Inflammatory macrophage treated with lipopolysaccharide for 4 hours (primary cell): ENCODE measurements at regions not wholly inside any gene's neighbourhood (a gene's known extent, or its start where the extent isn't known, plus 50 kb on each side); places are given as distances from the start of the nearest gene placed in this dataset.
"Not testable (repeated sequence)": the region's sequence is repeated elsewhere in the genome, so short reads cannot be mapped to it uniquely, and the experiment has no call there.

Experiments
- DNase-seq: peaks from one replicate; pipeline ENCODE4 v3.0.0-alpha.2; 2020

DNA sequence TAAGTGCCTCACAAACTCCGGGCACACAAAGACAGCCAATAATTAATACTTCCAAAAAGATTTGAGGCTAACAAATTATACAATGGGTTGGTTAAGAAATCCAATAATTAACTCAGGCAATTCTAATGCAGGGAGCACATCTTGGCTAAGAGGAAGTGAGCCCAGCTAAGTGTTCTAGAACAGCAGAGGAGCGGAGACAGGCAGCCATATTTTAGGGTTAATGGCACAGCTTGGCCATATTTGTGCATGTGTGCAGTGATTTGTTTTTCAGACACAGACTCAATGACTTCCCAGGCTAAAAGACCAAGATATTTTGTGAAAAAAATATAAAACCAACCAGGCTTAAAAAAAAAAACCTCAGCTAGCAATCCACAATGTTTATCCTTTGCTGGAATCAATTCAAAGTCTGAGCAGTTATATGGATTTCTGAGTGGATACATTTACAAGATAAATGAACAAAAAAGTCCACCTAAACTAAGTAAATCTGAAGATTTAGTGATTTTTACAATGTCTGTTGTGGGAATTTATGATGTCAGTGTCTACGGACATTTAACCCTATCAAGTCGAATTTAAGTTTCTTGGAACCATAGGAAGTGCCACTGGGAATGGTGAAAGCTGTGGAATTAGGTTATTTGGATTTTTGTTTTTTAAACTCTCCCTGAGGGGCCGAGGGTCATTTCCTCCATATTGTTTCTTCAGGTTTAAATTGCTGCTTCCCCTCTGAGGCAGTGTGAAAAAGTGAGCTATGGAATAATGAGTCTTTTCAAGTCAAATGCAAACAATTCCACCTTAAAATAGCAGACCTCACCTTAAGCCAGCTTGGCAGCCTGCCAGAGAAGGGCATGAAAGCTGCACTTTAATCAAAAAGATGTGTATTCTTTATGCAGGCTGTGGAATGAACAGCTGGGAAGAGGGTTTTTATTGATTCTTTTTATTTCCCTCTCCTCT, 413.7 kb upstream of the TBL1XR1 start:
- DNase-seq = no peak

DNA sequence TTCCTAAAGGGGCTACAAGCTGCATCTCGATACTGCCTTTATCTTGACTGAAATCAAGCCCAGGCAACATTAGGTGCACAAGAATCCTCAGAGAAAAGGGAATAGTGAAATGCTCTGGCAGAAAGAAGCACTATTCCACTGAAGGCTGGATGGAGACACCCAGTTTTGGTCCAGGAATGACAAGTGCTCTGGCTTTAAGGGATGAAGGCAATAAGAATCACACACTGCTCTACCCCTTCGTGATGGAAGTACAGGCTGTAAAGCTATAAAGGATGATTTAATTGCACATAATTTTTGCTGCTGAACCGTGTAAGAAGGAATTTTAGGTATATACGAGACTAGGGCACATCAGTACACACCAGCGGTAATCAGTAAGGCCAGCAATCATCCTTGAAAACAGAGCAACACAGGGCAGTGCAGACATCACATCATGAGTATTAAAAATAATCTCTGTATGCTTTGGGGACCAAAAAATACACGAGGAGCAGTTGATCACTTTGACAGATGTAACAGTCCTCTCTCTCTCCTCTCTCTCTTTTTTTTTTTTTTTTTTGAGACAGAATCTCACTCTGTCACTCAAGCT, 414.6 kb upstream of the TBL1XR1 start:
- no peak for DNase-seq

DNA sequence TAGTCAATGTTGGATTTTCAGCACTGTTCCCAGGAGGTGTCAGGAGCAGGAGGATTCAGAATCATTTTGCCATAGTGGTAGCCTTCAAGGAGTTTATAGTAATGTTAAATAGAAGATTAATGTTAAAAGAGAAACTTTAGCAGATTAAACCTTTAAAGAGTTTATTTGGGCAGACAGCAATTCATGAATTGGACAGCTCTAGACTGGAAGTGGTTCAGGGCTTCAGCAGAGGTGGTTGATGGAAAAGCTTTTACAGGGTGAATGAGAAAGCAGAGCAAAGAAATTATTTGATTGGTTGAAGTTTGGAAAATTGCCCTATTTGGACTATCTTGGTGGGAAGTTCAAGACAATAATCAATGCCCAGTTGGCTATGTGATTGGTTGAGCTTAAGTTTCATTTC, 416.6 kb upstream of the TBL1XR1 start:
- no peak for DNase-seq

DNA sequence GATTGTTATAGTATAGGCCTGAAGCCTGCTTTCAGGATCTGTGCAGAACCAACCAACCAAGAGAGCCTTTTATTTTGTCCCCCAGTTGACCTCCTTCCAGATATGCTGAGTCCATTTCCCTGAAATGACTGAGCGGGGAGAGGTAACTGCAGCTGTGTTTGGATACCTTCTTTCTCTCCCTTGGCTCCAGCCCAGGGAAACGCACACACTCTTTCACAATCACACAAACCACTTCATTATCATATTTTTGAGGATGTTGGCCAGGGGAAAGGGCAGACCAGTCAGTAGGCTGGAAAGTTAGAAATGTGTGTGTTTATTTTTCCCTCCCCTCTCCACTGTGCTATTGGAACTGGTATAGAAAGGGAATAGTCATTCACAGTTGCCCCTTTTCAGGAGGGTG, 417.7 kb upstream of the TBL1XR1 start:
- DNase-seq = peak; percentile 78

DNA sequence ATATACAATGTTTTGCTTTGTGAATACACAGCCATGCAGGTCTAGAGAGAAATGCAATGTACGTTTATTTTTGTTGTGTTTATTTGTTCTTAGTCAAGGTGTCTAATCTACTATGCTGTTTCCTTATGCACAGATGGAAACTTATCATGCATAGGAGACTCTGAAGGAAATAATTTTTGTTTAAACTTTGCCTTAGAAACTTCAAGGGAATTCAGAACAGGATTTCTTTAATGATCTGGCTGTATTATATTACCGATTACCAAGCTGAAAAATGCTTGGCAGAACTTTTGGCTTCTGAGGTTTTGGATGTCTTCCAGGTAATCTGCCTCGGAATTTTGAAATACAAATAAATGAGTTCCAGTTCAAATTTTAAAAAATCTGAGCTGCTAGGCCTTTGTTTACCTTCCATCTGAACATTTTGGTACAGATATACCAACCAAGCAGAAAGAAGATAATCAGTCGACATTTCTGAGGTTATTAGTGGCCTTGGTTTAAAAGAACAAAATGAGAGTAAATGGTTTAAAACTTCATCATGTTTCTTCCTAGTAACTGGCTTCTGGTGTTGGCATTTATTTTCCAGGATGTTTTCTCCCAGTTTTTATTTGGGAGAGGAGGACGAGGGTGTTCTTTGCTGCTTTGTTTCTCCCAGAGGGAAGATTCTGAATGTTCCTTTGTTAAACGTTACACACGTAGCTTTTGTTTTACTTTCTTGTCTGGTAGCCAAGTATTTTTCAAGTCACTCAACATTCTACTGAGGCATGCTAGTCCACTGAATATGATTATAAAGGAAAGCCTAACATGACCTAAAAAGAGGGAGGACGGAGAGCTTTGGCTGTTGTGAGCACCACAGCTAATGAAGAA, 421.8 kb upstream of the TBL1XR1 start:
- no peak for DNase-seq

DNA sequence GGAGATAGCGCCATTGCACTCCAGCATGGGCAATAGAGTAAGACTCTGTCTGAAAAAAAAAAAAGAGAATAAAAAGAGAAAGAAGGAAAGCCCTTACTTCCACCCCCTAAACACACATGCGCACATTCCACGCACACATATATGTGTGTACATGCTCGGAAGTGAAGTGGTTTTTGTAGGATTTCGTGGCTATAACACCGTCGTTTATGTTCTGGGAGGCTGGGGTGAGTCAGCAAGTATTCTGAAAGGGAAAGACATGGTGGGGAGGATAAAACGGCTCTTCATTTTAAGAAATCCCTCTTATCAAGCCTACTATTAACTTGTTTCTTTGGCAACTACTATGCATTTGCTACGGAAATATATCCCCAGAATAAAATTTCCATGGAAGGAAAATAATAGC, 422.8 kb upstream of the TBL1XR1 start:
- DNase-seq = no peak

DNA sequence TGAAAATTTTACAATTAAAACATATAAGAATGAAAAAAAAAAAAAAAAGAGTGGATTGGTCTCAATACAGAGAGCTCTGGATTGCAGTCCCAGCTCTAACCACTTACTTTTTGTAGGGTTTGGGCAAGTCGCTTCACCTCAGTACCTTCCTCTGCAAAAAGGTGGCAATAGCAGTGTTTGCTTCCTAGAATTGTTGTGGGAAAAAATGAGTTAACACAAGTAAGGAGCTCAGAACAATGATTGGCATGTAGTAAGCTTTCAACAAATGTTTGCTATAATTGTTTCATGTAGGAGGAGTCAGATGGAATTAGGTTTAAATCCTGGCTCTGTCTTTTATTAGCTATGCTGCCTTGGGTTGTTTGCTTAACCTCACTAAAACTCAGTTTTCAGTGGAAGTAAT, 425.2 kb upstream of the TBL1XR1 start:
- DNase-seq = no peak

DNA sequence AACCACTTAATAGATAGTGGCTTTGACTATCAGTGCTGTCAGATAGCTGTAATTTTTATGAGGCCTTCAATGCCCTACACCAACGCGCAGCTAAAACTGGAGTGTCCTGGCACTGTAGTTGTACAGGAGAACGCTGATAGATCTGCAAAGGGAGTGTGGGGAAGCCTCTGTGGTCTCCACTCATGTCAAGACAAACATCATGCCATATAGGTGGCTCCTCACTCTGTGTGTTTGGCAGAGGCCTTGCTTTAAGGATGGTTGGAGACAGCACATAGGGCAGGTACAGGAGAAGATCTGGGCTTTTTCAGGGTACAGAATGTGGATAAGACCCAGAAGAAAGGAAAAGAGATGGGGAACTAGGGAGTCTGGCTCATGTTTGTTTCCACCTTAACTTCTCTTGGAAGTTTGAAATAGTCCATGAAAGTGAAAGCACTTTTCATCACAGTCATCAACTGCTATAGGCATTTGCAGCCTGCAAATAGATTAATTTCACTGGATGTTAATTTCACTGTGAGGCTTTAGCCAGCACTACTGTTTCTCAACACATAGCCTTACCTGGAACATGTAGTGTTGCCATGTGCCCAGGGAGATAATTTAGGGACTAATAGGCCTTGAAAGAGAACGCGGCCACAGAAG, 425.8 kb upstream of the TBL1XR1 start:
- no peak for DNase-seq

DNA sequence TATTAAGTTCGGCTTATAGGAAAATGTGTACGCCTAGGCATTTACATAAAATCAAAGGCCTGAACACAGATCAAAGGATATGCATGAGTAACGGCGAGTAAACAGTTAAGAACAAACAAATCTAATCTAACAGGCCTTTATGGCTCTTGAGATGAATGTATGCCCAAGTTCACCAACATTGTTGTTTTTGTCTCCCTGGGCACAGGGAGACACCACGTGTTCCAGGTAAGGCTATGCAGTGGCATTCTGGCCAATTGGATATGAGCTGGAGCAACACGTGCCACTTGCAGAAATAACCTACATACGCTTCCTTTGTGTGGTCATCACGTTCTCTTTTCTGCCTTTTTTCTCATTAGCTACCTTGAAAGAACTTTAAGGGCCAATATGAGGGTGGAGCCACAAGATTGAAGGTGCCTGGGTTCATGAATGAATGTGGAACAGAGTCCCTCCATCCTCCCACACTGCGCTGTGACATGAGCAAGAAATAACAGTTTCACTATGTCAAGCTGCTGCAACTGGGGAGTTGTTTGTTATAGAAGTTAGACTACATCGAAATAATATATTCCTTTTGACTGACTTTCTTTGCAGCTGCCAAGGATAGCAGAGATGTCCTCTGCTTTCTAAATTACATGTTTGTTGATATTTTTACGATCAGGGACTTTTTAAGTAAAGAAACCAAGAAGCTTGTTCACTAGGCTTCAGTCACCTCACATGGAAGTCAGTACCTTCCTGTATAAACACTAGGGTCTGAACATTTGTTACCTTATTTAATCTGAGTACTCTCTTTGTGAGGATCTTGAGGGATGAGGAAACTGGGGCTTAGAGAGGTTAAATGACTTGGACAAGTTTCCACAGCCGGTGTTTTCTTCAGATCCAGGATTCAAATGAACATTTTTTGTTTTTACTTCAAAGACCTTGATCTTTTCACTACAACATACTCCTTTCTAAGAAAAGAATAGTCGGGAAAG, 427.5 kb upstream of the TBL1XR1 start:
- DNase-seq = no peak

DNA sequence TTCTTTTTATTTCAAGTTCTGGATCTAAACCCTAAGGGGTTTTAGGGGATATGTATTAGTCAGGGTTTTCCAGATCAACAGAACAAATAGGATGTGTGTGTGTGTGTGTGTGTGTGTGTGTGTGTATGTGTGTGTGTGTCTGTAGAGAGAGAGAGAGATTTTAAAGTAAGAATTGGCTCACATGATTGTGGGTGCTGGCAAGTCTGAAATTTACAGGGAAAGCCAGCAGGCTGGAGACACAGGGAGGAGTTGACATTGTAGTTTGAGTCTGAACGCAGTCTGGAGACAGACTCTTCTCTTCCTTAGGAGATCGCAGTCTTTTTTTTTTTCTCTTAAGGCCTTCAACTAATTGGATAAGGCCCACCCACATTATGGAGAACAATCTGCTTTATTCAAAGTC, 428.8 kb upstream of the TBL1XR1 start:
- DNase-seq = no peak

DNA sequence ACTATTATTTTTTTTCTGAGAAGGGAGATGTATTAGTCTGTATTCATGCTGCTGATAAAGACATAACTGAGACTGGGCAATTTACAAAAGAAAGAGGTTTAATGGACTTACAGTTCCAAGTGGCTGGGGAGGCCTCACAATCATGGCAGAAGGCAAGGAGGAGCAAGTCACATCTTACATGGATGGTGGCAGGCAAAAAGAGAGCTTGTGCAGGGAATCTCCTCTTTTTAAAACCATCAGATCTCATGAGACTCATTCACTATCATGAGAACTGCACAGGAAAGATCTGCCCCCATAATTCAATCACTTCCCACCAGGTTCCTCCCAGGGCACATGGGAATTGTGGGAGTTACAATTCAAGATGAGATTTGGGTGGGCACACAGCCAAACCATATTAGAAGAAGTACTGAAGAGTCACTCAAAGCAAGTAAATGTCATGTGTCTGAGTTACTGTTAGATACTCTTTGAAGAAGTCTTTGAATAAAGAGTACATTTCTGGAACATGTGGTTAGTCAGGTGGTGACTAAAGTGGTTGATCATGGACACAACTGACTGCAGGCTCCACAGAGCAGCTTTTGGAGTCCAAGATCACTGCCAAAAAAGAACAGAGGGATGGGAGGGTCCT, 430.9 kb upstream of the TBL1XR1 start:
- DNase-seq = not testable (repeated sequence)

DNA sequence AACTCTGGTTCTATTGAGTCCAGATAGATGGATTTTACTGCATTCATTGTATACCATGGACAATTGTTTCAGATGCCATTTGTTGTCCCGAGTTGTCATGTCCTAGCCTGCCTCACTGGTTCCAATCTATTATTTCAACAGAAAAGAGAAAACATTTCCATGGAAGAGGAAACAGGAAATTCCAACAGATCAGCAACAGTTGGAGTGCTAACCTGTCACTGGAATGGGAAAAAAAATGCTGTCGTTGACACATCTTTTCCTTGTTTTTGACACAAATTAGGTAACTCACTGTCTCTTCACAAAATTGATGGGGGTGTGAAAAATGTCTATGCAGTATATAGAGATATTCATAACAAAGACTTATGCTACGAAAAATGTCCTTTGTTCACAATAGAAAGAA, 432.0 kb upstream of the TBL1XR1 start:
- no peak for DNase-seq

DNA sequence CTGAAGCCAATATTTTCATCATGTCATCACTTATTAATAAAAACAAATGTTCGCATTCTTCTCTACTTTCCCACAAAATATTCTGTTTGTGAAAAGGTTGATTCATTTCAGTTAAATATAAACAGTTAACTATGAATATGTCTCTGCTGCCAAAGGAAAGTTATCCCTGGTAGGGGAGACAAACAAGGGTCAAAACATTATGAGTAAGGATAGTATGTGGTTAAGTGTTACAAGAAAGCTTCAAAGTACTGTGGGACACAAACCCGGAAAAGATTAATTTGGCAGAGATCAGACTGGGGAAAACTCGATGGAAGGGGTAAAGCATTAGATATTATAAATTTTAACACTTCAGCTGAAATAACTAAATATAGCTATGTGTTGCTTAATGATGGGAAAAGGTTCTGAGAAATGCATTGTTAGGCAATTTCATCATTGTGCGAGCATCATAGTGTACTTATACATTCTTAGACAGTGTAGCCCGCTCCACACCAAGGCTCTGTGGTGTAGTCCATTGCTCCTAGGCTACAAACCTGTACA, 436.5 kb upstream of the TBL1XR1 start:
- peak; percentile 16 for DNase-seq

DNA sequence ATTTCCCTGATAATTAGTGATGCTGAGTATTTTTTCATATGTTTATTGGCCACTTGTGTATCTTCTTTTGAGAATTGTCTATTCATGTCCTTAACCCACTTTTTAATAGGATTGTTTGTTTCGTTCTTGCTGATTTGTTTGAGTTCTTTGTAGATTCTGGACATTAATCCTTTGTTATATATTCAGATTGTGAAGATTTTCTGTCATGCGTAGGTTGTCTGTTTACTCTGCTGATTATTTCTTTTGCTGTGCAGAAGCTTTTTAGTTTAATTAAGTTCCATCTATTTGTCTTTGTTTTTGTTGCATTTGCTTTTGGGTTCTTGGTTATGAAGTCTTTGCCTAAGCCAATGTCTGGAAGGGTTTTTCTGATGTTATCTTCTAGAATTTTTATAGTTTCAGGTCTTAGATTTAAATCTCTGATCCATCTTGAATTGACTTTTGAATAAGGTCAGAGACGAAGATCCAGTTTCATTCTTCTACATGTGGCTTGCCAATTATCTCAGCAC, 438.4 kb upstream of the TBL1XR1 start:
- not testable (repeated sequence) for DNase-seq

DNA sequence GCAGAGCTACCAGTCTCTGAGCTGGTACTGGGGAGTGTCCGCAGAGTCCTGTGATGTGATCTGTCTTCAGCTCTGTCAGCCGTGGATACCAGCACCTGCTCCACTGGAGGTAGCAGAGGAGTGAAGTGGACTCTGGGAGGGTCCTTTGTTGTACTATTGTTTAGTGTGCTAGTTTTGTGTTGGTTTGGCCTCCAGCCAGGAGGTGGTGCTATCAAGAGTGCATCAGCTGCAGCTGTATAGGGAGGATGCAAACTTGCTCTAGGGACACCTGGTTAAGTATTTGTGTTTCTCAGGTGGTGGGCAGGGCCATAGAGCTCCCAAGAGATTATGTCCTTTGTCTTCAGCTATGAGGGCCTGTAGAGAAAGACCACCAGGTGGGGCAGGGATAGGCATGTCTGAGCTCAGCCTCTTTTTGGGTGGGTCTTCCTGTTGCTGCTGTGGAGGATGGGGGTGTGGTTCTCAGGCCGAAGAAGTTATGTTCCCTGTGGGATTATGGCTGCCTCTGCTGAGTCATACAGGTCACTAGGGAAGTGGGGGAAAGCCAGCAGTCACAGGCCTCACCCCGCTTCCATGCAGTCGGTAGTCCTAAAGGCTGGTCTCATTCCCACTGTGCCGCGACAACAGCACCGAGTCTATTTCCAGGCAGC, 443.2 kb upstream of the TBL1XR1 start:
- no peak for DNase-seq

DNA sequence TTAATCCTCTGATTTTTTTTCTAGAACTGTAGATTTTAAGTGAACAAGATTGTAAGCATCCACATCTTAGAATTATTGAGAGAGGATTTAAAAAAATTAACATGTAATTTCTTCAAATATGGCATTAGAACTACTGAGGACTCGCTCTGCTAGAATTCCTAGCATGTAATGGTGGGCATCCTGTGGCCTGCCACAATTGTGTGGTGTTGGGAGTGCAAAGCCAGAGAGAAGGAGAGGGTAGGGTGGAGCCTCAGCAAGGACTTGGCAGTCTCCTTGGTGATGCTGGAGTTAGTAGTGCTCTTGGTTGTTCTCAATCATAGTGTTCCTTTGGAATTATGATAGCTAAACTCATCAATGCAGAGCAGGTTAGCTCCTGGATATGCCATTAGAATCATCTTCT, 443.9 kb upstream of the TBL1XR1 start:
- DNase-seq = no peak

DNA sequence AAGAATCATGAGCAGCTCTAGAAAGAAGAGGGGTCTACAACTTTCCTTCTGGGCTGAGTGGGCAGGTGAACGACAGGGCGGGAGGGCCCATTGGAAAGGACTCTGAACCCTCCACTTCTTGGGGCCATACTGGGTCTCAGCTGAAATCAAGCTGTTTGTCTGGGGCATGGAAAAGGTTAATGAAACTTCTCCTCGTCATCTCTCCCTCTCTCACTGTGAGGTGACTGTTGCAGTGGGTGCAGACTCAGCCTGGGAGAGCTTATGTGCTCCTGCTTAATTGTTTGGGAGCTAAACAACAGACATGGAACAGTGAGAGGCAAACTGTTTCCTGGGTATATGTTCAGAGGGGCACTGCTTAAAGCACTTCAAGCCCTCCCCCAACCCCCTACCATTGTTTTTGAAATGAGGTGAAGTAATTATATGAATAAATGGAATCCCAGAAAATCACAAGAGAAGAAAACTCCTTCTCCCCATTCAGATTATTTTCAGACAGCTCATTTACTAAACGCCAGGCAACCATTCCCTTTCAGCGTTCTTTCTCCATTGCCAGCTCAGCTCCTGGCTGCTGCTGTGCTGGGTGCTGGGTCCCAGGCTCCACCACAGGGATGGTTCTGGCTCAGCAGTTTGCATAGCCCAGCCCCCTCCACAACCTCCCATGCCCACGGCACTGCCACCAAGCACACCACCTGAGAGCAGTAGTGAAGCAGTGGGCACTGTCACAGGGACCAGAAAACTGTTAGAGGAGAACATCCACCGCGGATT, 444.9 kb upstream of the TBL1XR1 start:
- DNase-seq = no peak

DNA sequence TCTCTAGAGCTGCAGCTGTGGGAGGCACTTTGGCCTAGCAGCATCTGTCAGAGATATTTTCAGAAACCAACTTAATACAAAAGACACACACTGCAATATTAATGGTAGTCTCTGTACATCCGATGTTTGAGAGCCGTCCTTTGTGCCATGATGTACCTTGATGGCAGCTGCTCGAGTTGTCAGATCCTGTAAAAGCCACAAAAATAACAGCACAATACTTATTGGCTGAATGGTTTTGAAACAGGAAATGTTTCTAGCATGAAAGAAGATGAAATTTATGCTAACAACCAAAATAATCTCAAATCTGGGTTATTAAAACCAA, 445.5 kb upstream of the TBL1XR1 start:
- no peak for DNase-seq

DNA sequence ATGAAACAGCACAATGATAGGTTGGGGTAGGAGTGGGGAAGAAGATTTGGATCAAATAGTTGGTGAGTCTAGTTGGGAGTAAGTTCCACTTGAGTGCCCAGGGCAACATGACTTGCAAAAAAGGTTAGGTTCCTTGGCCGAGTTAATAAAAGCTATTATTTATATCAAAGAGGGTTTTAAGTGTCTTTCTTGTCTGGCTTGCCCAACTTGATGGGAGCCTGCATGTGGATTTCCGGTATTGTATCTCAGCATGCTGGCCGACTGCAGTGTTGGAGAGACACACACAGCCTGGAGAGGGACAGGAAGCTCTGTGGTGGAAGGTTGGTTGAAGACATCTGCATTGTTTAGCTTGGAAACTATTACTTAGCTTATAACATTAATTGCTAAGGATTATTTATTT, 449.5 kb upstream of the TBL1XR1 start:
- DNase-seq = no peak

DNA sequence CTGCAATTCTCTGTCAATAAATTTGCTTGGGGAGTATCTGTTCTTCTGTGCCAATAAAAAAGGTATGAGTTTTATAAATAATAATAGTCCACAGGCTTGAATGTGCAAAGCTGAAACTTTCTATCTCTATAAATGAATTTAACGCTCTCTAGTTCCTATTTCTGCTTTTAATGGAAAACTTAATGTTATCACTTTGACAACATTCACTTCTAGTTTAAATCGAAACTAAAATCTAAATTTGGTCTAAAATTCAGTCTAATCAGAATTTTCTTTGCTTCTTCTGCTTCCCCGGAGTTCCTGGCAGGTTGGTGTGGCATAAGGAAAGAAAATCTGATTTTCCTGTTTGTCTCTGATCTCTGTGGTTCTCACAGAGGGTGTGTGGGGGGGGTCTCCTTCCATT, 450.1 kb upstream of the TBL1XR1 start:
- peak; percentile 58 for DNase-seq
